GM18519 (cell line): ENCODE measurements at regions not wholly inside any gene's neighbourhood (a gene's known extent, or its start where the extent isn't known, plus 50 kb on each side); places are given as distances from the start of the nearest gene placed in this dataset.
"Not testable (repeated sequence)": the region's sequence is repeated elsewhere in the genome, so short reads cannot be mapped to it uniquely, and the experiment has no call there.

Experiments used
- ATAC-seq: cut with Tn5 transposase; IDR thresholded peaks from one replicate; pipeline ENCODE4 v1.9.1; 2021; ENCODE audit warnings: mild to moderate bottlenecking, moderate library complexity; ENCODE audit not compliant: unreplicated experiment, low FRiP score

GRCh38 chr6:145096846-145097245 is 638.5 kb downstream of the EPM2A start:
- no peak for ATAC-seq

- ATAC-seq = not testable (repeated sequence)
Measured at GRCh38 chr6:145098127-145098526, 637.2 kb downstream of the EPM2A start.

- no peak for ATAC-seq
Measured at GRCh38 chr6:145099713-145100112, 635.6 kb downstream of the EPM2A start.

GRCh38 chr6:145110109-145110508 is 625.2 kb downstream of the EPM2A start:
- no peak for ATAC-seq

- ATAC-seq = not testable (repeated sequence)
Measured at GRCh38 chr6:145111407-145111806, 623.9 kb downstream of the EPM2A start.

GRCh38 chr6:145112711-145113148 is 622.6 kb downstream of the EPM2A start:
- ATAC-seq = no peak

- no peak for ATAC-seq
Measured at GRCh38 chr6:145115638-145116037, 619.7 kb downstream of the EPM2A start.

GRCh38 chr6:145116591-145117178 is 618.6 kb downstream of the EPM2A start:
- no peak for ATAC-seq

GRCh38 chr6:145118224-145118623 is 617.1 kb downstream of the EPM2A start:
- no peak for ATAC-seq

GRCh38 chr6:145119081-145119480 is 616.2 kb downstream of the EPM2A start:
- no peak for ATAC-seq

GRCh38 chr6:145132709-145133108 is 602.6 kb downstream of the EPM2A start:
- no peak for ATAC-seq

GRCh38 chr6:145135702-145136101 is 599.6 kb downstream of the EPM2A start:
- no peak for ATAC-seq

- ATAC-seq = no peak
Measured at GRCh38 chr6:145137425-145137824, 597.9 kb downstream of the EPM2A start.

GRCh38 chr6:145138469-145139139 is 596.7 kb downstream of the EPM2A start:
- no peak for ATAC-seq

GRCh38 chr6:145139140-145139850 is 596.0 kb downstream of the EPM2A start:
- ATAC-seq = no peak

GRCh38 chr6:145139895-145140294 is 595.4 kb downstream of the EPM2A start:
- no peak for ATAC-seq

GRCh38 chr6:145141572-145141971 is 593.7 kb downstream of the EPM2A start:
- ATAC-seq = no peak

- ATAC-seq = no peak
Measured at GRCh38 chr6:145142958-145143357, 592.4 kb downstream of the EPM2A start.

- no peak for ATAC-seq
Measured at GRCh38 chr6:145143379-145143778, 591.9 kb downstream of the EPM2A start.

GRCh38 chr6:145147559-145147958 is 587.8 kb downstream of the EPM2A start:
- no peak for ATAC-seq

GRCh38 chr6:145147981-145148749 is 587.2 kb downstream of the EPM2A start:
- no peak for ATAC-seq
